Progenitor cell of endocrine pancreas (in vitro differentiated cells): ENCODE measurements at regions not wholly inside any gene's neighbourhood (a gene's known extent, or its start where the extent isn't known, plus 50 kb on each side); places are given as distances from the start of the nearest gene placed in this dataset.

Experiments
- DNase-seq: peaks from one replicate; pipeline ENCODE4 v3.0.0; 2021; ENCODE audit warnings: low spot score; ENCODE audit not compliant: unreplicated experiment
- H3K27ac Mint-ChIP-seq: 2 replicates; pipeline ENCODE4 v1.8.0; 2021; ENCODE audit warnings: mild to moderate bottlenecking, moderate library complexity, mixed read lengths
- H3K27me3 Mint-ChIP-seq: 2 replicates; pipeline ENCODE4 v1.8.0; 2021; ENCODE audit warnings: mixed read lengths
- H3K36me3 Mint-ChIP-seq: 2 replicates; pipeline ENCODE4 v1.8.0; 2022; ENCODE audit warnings: mixed read lengths; ENCODE audit not compliant: insufficient read depth
- H3K4me1 Mint-ChIP-seq: 2 replicates; pipeline ENCODE4 v1.8.0; 2021; ENCODE audit warnings: low read depth, mixed read lengths
- H3K4me3 Mint-ChIP-seq: 2 replicates; pipeline ENCODE4 v1.8.0; 2021; ENCODE audit warnings: low read depth, mild to moderate bottlenecking, moderate library complexity, mixed read lengths
- H3K9me3 Mint-ChIP-seq: 2 replicates; pipeline ENCODE4 v1.8.0; 2021; ENCODE audit warnings: low read depth, mixed read lengths
- CTCF ChIP-seq: fragments of 200-600 bp; sonication (generic); IDR thresholded peaks from one replicate; pipeline ENCODE4 v1.5.0; 2021; ENCODE audit warnings: antibody characterized with exemption, mild to moderate bottlenecking; ENCODE audit not compliant: unreplicated experiment

- Mint-ChIP-seq H3K9me3 (no peaks in the 10 kb centered on the region), H3K27me3 (no peaks in the 10 kb centered on the region), H3K36me3 (no peaks in the 10 kb centered on the region), H3K27ac (no peak overlapping the region), H3K4me1 (no peaks in the 10 kb centered on the region), H3K4me3 (no peak overlapping the region)
- DNase-seq, result no peak
- no peak for TF ChIP-seq CTCF
Observed at GRCh38 chr9:81877047-81877446, 51.2 kb upstream of the SPATA31D4 start.
